DMS53 treated with DMSO at 0.1 percent for 48 hours (cell line): ENCODE measurements at regions not wholly inside any gene's neighbourhood (a gene's known extent, or its start where the extent isn't known, plus 50 kb on each side); places are given as distances from the start of the nearest gene placed in this dataset.

Source experiments
- DNase-seq: peaks from one replicate; lab custom pipeline; 2025; ENCODE audit not compliant: unreplicated experiment; lab: John Stamatoyannopoulos, UW

GRCh38 chr4:176383273-176384077 lies 63.7 kb downstream of the SPCS3 start:
- DNase-seq: no peak

- DNase-seq: no peak
These were observed 65.8 kb downstream of the SPCS3 start for GRCh38 chr4:176385601-176386000.

- no peak for DNase-seq
These were observed 67.8 kb downstream of the SPCS3 start for GRCh38 chr4:176387571-176387970.

- DNase-seq: no peak
These were observed 73.7 kb downstream of the SPCS3 start for GRCh38 chr4:176393306-176394013.

- DNase-seq: no peak
These were observed 81.2 kb downstream of the SPCS3 start for GRCh38 chr4:176400816-176401461.

- no peak for DNase-seq
These were observed 84.9 kb downstream of the SPCS3 start for GRCh38 chr4:176404621-176405020.

- DNase-seq: no peak
These were observed 86.5 kb downstream of the SPCS3 start for GRCh38 chr4:176406297-176406696.

GRCh38 chr4:176406736-176407135 lies 87.0 kb downstream of the SPCS3 start:
- DNase-seq: no peak

GRCh38 chr4:176409627-176410026 lies 89.9 kb downstream of the SPCS3 start:
- no peak for DNase-seq

GRCh38 chr4:176413171-176413570 lies 93.4 kb downstream of the SPCS3 start:
- DNase-seq: no peak

- DNase-seq: no peak
These were observed 102.2 kb downstream of the SPCS3 start for GRCh38 chr4:176422001-176422400.

GRCh38 chr4:176422511-176422910 lies 102.7 kb downstream of the SPCS3 start:
- no peak for DNase-seq

- DNase-seq: no peak
These were observed 105.3 kb downstream of the SPCS3 start for GRCh38 chr4:176425035-176425434.

- DNase-seq: no peak
These were observed 113.2 kb downstream of the SPCS3 start for GRCh38 chr4:176432811-176433540.

- no peak for DNase-seq
These were observed 114.2 kb downstream of the SPCS3 start for GRCh38 chr4:176433983-176434382.

- DNase-seq: no peak
These were observed 116.1 kb downstream of the SPCS3 start for GRCh38 chr4:176435901-176436292.

- no peak for DNase-seq
These were observed 116.7 kb downstream of the SPCS3 start for GRCh38 chr4:176436293-176436973.

GRCh38 chr4:176437756-176438155 lies 118.0 kb downstream of the SPCS3 start:
- no peak for DNase-seq

- no peak for DNase-seq
These were observed 118.6 kb downstream of the SPCS3 start for GRCh38 chr4:176438401-176438800.

- DNase-seq: no peak
These were observed 119.8 kb downstream of the SPCS3 start for GRCh38 chr4:176439611-176440010.

- no peak for DNase-seq
These were observed 120.9 kb downstream of the SPCS3 start for GRCh38 chr4:176440698-176441097.
